Myocyte (in vitro differentiated cells): ENCODE measurements at regions not wholly inside any gene's neighbourhood (a gene's known extent, or its start where the extent isn't known, plus 50 kb on each side); places are given as distances from the start of the nearest gene placed in this dataset.
"Not testable (repeated sequence)": the region's sequence is repeated elsewhere in the genome, so short reads cannot be mapped to it uniquely, and the experiment has no call there.

Experiments
- DNase-seq: peaks from one replicate; pipeline ENCODE4 v3.0.0-alpha.2; 2012; ENCODE audit warnings: low read depth

DNA sequence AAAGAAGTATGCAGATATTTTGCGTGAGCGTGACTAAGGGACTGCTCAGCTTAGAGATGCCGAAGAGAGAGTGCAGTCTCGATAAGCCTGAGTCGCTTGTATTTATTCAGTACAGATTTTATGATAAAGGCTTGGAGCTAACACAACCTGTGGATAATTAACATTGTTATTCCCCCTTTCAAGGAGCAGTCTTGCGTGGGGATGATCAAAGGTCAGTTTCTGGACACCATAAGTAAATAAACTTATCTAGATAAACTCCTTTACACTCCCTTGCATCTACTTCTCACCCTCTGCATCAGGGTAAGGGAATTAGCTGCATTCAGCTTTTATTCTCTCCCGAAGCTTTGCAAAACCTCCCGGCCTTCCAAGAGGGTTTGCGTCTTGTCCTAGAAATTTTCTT is 357.8 kb upstream of the ST8SIA4 start:
- no peak for DNase-seq

DNA sequence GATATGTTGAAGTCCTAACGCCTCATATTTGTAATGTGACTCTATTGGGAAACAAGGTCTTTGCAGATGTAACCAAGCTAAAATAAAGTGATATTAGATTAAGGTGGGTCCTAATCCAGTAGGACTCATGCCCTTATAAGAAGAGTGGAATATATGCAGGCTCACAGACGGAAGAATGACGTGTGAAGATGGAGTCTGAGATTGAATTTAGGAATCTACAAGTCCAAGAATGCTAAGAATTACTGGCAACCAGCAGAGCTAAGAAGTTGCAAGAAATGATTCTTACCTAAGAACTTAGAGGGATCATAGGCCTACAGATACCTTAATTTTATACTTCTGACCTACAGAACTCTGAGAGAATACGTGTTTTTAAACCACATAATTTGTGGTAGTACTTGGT is 350.0 kb upstream of the ST8SIA4 start:
- DNase-seq, result no peak

DNA sequence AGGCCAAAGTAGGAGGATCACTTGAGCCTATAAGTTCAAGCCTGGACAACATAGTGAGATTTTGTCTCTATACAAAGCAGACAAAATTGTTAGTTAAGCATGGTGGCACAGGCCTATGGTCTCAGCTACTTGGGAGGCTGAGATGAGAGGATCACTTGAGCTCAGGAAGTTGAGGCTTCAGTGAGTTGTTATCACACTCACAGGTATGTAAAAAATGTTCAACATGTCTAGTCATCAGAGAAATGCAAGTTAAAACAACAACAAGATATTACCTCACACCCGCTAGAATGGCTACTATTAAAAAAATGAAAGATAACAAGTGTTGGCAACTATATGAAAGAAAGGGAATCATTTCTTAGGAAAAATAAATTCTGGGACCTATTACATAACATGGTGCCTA is 341.5 kb upstream of the ST8SIA4 start:
- DNase-seq, result no peak

DNA sequence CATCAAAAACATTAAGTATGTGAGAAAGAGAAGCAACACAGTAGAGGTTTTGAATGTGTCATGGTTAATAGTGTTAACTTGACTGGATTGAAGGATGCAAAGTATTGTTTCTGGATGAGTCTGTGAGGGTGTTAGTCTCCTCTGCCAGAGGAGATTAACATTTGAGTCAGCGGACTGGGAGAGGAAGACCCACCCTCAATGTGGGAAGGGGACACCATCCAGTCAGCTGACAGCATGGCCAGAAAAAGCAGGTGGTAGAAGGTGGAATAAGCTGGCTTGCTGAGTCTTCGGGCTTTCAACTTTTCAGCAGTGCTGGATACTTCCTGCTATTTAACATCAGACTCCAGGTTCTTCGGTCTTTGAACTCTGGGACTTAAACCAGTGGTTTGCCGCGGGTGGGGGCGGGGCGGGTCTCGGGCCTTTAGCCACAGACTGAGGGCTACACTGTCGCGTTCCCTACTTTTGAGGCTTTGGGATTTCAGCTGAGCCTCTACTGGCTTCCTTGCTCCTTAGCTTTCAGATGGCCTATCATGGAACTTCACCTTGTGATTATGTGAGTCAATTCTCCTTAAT is 309.9 kb upstream of the ST8SIA4 start:
- no peak for DNase-seq

DNA sequence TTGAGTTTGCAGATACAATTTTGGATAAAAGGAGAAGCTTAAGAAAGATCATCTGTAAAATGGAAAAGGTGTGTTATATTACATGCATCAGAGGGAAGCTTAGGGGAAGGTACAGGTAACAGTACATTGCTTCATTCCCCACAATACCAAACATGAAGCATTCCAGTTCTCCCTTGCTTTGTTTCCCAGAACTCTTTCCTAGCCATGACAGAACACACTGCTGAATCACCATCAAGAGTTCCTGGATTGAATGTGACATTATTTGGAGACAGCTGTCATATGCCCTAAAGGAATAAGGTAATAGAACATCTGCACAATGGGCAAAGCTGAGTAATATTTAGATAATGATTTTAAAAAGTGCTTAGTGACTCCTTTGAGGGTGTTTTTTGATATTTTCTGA is 303.5 kb upstream of the ST8SIA4 start:
- no peak for DNase-seq

DNA sequence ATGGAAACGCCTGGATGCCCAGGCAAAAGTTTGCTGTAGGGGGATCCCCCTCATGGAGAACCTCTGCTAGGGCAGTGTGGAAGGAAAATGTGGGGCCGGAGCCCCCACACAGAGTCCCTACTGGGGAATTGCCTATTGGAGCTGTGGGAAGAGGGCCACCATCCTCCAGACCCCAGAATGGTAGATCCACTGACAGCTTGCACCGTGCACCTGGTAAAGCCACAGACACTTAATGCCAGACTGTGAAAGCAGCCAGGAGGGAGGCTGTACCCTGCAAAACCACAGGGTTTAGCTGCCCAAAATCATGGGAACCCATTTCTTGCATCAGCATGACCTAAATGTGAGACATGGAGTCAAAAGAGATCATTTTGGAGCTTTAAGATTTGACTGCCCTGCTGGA is 302.0 kb upstream of the ST8SIA4 start:
- not testable (repeated sequence) for DNase-seq

DNA sequence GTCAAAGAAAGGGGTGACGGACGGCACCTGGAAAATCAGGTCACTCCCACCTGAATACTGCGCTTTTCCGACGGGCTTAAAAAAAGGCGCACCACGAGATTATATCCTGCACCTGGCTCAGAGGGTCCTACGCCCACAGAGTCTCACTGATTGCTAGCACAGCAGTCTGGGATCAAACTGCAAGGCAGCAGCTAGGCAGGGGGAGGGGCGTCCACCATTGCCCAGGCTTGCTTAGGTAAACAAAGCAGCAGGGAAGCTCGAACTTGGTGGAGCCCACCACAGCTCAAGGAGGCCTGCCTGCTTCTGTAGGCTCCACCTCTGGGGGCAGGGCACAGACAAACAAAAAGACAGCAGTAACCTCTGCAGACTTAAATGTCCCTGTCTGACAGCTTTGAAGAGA is 277.3 kb upstream of the ST8SIA4 start:
- not testable (repeated sequence) for DNase-seq

DNA sequence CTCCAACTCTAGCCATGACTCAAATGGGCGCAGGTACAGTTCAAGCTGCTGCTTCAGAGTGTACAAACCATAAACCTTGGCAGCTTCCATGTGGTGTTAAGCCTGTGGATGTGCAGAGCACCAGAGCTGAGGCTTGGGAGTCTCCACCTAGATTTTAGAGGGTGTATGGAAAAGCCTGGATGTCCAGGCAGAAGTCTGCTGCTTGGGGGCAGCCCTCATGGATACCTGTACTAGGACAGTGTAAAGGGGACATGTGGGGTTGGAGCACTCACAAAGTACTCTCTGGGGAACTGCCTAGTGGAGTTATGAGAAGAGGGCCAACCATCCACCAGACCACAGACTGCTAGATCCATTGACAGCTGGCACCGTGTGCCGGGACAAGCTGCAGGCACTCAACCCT is 273.5 kb upstream of the ST8SIA4 start:
- DNase-seq, result no peak

DNA sequence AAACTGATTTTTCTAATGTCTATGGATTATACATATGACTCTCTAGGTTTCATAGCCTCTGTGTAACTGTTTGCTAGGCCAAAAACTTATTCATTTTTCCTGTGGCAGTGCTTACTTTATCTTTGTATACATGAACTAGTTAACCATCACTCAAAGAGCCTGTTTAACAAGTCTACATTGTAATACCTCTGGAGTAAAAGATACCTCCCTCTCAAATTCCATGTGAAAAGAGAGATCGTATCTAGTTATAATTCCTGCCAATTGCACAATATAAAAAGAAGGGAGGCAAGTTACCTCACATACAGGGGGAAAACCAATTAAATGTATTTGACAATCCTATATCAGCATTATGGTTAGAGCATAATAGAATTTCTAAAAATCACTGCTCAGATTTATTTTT is 271.9 kb upstream of the ST8SIA4 start:
- no peak for DNase-seq

DNA sequence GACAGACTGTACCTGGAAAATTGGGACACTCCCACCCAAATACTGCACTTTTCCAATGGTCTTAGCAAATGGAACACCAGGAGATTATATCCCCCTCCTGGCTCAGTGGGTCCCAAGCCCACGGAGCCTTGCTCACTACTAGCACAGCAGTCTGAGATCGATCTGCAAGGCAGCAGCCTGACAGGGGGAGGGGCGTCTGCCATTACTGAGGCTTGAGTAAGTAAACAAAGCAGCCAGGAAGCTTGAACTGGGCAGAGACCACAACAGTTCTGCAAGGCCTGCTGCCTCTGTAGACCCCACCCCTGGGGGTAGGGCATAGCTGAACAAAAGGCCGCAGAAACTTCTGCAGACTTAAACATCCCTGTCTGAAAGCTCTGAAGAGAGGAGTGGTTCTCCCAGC is 260.0 kb upstream of the ST8SIA4 start:
- DNase-seq, result no peak

DNA sequence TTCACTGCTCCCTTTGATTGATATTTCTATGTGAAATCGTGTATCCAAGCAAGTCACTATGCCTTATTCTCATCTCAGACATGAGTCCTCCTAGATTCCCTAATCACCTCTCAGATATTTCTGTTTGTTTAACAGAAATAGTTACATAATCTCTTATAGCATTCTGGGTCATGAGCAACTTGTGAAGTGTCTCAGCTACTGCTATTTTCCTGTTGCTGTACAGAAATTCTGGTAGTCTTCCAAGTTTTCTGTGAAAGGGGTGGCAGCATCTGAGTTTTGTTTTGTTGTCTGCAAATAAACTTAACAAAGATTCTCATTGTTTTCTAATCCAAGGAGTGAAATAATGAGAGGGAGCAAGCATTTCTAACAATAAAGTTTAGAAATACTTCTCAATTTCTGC is 256.9 kb upstream of the ST8SIA4 start:
- DNase-seq, result no peak

DNA sequence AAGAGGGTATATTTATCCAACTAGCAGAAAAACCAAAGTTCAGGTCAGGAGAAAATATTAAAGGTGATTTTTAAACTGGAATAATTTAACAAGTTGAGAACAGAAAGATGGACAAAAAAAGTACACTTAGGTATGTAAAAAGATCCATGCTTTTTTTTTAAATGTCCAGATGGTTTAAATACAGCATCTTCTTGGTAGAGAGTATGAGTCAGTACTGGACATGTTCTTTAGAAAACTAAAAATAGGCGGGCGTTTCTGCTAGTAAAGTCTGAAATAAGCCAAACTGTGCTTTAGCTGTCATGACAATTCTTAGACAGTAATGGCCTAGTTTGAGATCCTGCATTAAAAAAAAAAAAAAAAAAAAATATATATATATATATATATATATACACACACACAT is 255.9 kb upstream of the ST8SIA4 start:
- no peak for DNase-seq

DNA sequence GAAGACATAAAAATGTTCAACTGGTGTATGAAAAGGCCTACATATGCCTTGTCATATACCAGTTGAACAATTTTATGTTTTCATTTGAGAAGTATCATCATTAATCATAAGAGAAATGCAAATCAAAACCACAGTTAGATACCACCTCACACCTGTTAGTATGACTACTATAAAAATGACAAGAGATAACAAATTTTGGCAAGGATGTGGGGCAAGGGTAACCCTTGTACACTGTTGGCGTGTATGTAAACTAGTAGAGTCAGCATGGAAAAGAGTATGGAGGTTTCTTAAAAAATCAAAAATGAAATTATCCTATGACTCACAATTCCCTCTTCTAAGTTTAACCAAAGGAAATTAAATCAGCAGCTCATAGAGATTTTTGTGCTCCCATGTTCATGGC is 250.4 kb upstream of the ST8SIA4 start:
- no peak for DNase-seq

DNA sequence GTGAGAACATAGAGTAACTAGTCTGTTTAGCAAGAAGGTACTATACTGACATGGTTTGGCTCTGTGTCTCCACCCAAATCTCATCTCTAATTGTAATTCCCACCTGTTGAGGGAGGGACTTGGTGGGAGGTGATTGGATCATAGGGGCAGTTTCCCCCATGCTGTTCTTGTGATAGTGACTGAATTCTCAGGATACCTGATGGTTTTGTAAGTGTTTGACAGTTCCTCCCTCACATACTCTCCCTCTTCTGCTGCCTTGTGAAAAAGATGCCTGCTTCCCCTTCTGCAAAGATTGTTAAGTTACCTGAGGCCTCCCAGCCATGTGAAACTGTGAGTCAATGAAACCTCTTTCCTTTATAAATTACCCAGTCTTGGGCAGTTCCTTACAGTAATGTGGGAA is 240.4 kb upstream of the ST8SIA4 start:
- no peak for DNase-seq

DNA sequence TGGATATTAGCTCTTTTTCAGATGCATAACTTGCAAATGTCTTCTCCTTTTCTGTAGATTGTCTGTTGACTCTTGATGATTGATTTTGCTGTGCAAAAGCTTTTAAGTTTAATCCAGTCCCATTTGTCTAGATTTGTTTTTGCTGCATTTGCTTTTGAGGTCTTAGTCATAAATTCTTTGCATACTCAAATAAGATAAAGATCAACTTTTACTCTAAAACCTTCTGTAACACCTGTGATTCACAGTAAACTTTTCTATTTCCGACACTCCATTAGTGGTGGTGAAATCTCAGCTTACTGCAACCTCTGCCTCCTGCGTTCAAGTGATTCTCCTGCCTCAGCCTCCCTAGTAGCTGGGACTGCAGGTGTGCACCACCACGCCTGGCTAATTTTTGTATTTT is 239.0 kb upstream of the ST8SIA4 start:
- DNase-seq, result no peak

DNA sequence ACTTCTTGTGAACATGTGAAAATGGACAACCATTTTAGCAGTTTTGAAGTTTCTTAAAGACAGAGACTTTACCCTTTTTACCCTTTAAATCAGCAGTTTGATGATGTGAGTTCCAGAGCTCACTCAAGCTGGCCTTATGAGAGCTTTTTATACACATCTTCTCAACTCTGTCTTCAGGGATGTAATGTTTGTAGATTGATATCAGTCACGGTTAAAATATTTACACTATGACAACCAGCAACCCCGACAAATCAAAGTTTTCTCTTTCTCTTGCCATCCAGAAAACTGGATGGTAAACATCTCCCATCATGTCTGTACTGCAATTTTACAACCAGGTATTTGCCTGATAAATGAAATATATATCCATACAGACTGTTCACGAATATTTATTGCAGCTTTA is 233.4 kb upstream of the ST8SIA4 start:
- no peak for DNase-seq

DNA sequence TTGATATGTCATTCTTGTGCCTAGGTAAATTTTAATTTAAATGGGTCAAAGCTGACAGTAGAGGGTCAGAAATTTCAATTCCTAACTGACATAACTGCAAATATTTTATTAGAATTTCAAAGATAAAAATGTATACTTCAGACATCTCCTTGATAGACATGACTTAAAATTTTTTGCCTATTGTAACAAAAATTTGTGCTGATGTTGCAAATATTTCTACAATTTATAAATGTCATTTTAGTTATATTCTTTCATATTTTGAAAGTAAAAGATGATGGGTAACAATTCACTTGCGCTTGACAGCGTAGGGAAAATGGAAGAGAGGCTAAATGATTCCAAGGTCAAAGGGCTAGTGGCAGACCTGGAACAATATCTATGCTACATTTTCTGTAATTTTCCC is 220.3 kb upstream of the ST8SIA4 start:
- no peak for DNase-seq

DNA sequence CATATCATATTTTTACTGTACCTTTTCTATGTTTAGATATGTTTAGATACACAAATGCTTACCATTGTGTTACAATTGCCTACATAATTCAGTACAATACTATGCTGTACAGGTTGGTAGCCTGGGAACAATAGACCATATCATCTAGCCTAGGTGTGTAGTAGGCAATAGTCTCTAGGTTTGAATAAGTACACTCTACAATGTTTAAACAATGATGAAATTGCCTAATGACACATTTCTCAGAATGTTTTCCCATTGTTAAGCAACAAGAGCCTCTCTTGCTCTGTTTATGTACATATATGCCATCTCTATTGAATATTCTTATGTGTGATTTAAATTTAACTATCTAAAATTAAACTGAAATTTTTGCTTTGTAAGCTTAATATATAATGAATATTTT is 209.6 kb upstream of the ST8SIA4 start:
- DNase-seq, result no peak

DNA sequence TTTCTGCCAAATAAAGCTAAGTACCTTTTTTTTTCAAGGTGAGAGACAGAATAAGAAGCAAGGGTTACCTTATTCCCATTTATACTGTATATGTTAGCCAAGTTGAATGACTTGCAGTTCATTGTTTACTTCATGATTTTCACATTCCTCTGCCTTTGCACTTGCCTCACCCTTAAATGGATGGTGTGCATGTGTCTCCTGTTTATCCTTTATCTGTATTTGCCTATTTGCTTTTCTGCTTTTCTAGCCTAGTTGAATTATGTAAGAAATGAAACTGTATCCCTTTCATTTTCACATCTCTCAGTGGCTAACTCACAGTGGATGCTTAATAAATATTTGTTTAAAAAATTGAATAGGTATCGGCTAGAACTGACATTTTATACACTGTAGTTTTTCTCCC is 200.8 kb upstream of the ST8SIA4 start:
- no peak for DNase-seq

DNA sequence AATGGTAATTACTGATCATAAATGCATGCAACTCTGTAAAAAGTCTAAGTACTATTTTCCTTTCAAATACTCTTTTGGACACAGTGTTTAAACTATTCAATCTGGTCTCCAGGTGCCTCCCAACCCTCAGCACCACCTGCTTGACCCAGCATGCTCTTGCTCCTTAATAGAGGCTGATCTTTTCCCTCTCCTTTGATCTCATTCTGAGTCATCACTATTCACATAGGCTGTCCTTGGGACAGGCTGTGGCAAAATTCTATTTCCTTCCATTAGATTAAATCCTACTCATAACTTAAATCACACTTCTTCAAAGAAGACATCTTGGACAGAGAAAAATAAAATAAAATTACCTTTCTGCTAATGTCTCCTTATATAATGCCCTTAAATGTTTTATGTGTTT is 199.4 kb upstream of the ST8SIA4 start:
- no peak for DNase-seq

DNA sequence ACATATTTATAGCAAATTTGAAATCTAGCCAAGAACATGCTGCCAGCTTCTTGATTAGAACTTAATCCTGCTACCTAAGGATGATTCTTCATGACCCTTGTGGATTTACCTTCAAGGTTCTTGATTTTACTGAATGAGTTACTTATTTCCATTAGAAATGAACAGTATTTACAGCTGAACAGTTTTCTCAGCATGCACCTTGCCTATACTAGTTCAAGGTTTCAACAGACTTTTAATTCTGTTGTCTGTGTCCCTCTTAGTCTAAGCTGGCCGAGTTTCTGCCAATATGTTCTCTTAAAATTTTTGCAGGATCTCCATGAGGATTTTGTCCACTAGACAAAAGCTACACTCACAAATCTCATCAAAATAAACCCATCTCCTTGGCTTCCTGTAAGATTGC is 188.8 kb upstream of the ST8SIA4 start:
- no peak for DNase-seq

DNA sequence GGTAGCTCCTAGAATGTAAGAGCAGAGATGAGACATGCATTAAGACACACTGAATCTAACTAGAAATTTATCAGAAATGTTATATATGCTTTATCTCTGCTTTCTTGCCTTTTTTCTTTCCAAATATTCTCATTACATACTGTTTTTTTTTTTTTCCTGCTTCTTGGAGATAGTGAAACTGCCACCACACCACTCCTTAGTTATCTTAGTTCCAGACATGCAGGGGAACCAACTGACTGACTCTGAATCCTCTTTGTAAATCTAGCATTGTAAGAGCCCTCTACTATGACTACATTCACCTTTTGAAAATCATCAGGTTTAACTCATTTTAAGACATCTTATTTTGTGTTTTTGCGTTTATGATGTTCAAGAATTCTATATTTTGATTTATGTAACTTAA is 181.3 kb upstream of the ST8SIA4 start:
- no peak for DNase-seq

DNA sequence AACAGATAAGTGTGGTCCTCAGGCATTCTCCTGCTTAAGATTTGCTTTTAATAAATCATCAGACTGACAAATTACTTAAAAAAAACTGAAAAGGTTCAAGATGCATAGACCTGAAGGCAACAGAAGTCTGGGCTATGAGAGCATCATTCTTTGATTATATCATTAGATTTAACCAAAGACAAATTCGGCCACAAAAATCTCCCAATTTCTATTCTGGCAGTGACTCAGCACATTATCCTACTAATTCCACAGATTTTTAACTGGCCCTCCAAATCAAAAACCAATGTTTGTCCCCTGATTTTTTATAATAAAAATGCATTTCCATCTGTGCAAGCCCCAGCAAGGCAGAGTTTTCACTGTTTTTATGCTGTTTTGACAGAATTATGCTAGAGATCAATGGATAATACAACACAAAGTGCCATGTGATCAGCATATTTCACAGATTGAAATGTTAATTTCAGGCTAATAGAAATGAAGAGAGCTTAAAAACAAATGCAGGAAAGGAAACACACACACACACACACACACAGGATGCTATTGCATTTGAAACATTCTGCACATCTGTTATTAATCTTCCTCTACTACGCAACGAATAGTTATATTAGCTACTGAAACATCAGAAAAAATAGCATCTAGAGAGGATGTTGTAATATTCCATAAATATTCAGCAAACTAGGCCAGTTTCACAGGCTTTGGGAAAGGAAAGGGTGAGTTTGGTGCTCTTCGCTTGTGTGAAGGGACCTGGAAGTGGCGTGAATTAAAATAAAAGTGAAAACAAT is 177.6 kb upstream of the ST8SIA4 start:
- no peak for DNase-seq

DNA sequence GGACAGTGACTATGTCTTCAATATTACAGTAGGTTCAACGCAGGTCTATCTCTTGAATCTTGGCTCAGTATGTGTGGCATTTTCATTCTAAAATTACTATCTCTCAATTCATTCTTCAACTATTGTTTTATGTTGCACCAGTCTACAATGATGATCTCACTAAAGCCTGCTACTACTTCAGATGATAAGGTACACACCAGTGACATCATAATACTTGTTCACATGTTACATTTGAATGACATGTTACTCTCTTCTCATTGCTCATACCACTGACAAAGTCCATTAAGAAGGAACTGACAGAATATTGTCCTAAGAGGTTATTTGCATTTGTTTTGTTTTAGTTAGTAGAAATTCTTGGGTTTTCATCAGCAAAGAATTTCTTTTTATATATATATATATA is 165.2 kb upstream of the ST8SIA4 start:
- DNase-seq, result no peak
